Neural cell (in vitro differentiated cells): ENCODE measurements at regions not wholly inside any gene's neighbourhood (a gene's known extent, or its start where the extent isn't known, plus 50 kb on each side); places are given as distances from the start of the nearest gene placed in this dataset.

ENCODE experiments used
- H2AFZ ChIP-seq: fragments of 200-600, 300-800 bp; sonication (generic), shearing (Covaris generic); 2 replicates; pipeline ENCODE4 v1.6.0; 2014; ENCODE audit warnings: low read depth, mild to moderate bottlenecking, antibody characterized with exemption, low read length, moderate library complexity
- H3F3A ChIP-seq: fragments of 200-600 bp; shearing (Covaris generic); 2 replicates; pipeline ENCODE4 v1.6.1; 2016; ENCODE audit warnings: mild to moderate bottlenecking, moderate library complexity, mixed read lengths, antibody characterized with exemption, low read length; ENCODE audit not compliant: insufficient read depth, poor library complexity, severe bottlenecking
- H3K27ac ChIP-seq: fragments of 200-600, 300-800 bp; sonication (generic), shearing (Covaris generic); 2 replicates; pipeline ENCODE4 v1.5.1; 2014; ENCODE audit warnings: mild to moderate bottlenecking, low read length, moderate library complexity
- H3K27me3 ChIP-seq: fragments of 300-800, 200-600 bp; sonication (generic), shearing (Covaris generic); 2 replicates; pipeline ENCODE4 v1.6.0; 2014; ENCODE audit warnings: mild to moderate bottlenecking, low read depth, low read length, moderate library complexity; ENCODE audit not compliant: insufficient read depth
- H3K36me3 ChIP-seq: fragments of 300-800, 200-600 bp; sonication (generic), shearing (Covaris generic); 2 replicates; pipeline ENCODE4 v1.5.1; 2014; ENCODE audit warnings: mild to moderate bottlenecking, antibody characterized with exemption, low read length, moderate library complexity; ENCODE audit not compliant: insufficient read depth
- H3K4me2 ChIP-seq: fragments of 300-800, 200-600 bp; sonication (generic), shearing (Covaris generic); 2 replicates; pipeline ENCODE4 v1.6.0; 2014; ENCODE audit warnings: mild to moderate bottlenecking, low read length
- H3K4me3 ChIP-seq: fragments of 300-800, 200-600 bp; sonication (generic), shearing (Covaris generic); 2 replicates; pipeline ENCODE4 v1.5.1; 2014; ENCODE audit warnings: mild to moderate bottlenecking, low read length, moderate library complexity
- H3K79me2 ChIP-seq: fragments of 200-600 bp; shearing (Covaris generic); replicated peaks from 2 replicates; pipeline ENCODE4 v1.6.0; 2014; ENCODE audit warnings: mild to moderate bottlenecking, low read length, moderate library complexity; ENCODE audit not compliant: insufficient read depth
- H3K9ac ChIP-seq: fragments of 300-800, 200-600 bp; sonication (generic), shearing (Covaris generic); 2 replicates; pipeline ENCODE4 v1.6.1; 2016; ENCODE audit warnings: mild to moderate bottlenecking, low read length, mixed read lengths
- H3K9me2 ChIP-seq: fragments of 200-600 bp; shearing (Covaris generic); 2 replicates; pipeline ENCODE4 v1.6.1; 2016; ENCODE audit warnings: mild to moderate bottlenecking, low read length, mixed read lengths; ENCODE audit not compliant: insufficient read depth
- H3K9me3 ChIP-seq: fragments of 200-600, 300-800 bp; sonication (generic), shearing (Covaris generic); 2 replicates; pipeline ENCODE4 v1.6.1; 2016; ENCODE audit warnings: mild to moderate bottlenecking, mixed run types, low read length, moderate library complexity, mixed read lengths
- H4K20me1 ChIP-seq: fragments of 200-600 bp; shearing (Covaris generic); 2 replicates; pipeline ENCODE4 v1.6.1; 2016; ENCODE audit warnings: mild to moderate bottlenecking, mixed run types; ENCODE audit not compliant: insufficient read depth
- EP300 ChIP-seq: fragments of 450-650 bp; conservative IDR thresholded peaks from 2 replicates; pipeline ENCODE4 v1.6.1; 2014; ENCODE audit warnings: antibody characterized with exemption, mild to moderate bottlenecking, moderate library complexity; ENCODE audit not compliant: poor library complexity, severe bottlenecking
- EZH2 ChIP-seq: fragments of 200-600, 300-800 bp; shearing (Covaris generic), sonication (generic); IDR thresholded peaks from 2 replicates; pipeline ENCODE4 v1.6.1; 2014; ENCODE audit warnings: antibody characterized with exemption, low read length, borderline replicate concordance, mild to moderate bottlenecking; ENCODE audit not compliant: insufficient read depth, poor library complexity, severe bottlenecking
- MXI1 ChIP-seq: fragments of 450-650 bp; conservative IDR thresholded peaks from 2 replicates; pipeline ENCODE4 v1.6.1; 2014; ENCODE audit warnings: antibody characterized with exemption, mild to moderate bottlenecking; ENCODE audit not compliant: poor library complexity, severe bottlenecking
- POLR2AphosphoS5 ChIP-seq: IDR thresholded peaks from 2 replicates; pipeline ENCODE4 v1.6.1; 2012
- RAD21 ChIP-seq: fragments of 450-650 bp; conservative IDR thresholded peaks from 2 replicates; pipeline ENCODE4 v1.6.1; 2014; ENCODE audit warnings: antibody characterized with exemption, mild to moderate bottlenecking, moderate library complexity
- SMC3 ChIP-seq: fragments of 450-650 bp; conservative IDR thresholded peaks from 2 replicates; pipeline ENCODE4 v1.6.1; 2014; ENCODE audit warnings: antibody characterized with exemption, mild to moderate bottlenecking, moderate library complexity; ENCODE audit not compliant: poor library complexity
- TAF1 ChIP-seq: IDR thresholded peaks from 2 replicates; pipeline ENCODE4 v1.6.1; 2012; ENCODE audit warnings: low read depth
- TF ChIP-seq, protein P1 (sequence below): fragments of 450-650 bp; IDR thresholded peaks from 2 replicates; pipeline ENCODE4 v1.5.1; 2014; ENCODE audit warnings: antibody characterized with exemption, mild to moderate bottlenecking, moderate library complexity; ENCODE audit not compliant: poor library complexity, severe bottlenecking
- TF ChIP-seq, protein P2 (sequence below): IDR thresholded peaks from 2 replicates; pipeline ENCODE4 v1.6.1; 2012; ENCODE audit warnings: borderline replicate concordance

DNA sequence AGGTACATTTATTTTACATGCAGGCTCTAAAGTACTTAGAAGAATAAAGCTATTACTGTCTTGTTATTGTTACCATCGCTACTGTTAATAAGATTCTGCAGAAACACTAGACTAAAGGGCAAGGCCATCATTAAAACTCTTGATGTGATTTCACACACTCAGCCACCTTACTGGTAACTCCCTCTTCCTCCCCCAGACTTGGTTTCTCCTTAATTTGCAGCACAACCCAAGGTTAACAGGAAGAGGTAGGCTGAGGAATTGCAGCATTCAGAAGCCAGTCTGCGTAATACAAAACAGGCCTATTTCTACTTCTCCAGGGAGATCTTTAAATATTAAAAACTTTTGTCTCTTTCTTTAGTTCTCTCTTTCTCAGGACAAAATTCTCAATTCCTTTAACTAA is 210.3 kb downstream of the BTG1 start:
- Histone ChIP-seq H3K4me3 (no peak overlapping the region), H3K27me3 (no peaks in the 10 kb centered on the region), H3F3A (no peaks in the 10 kb centered on the region), H4K20me1 (no peaks in the 10 kb centered on the region), H3K9me2 (no peaks in the 10 kb centered on the region), H3K9ac (no peak overlapping the region), H3K27ac (no peak overlapping the region), H3K79me2 (no peaks in the 10 kb centered on the region), H3K9me3 (no peaks in the 10 kb centered on the region), H2AFZ (no peak overlapping the region), H3K36me3 (no peaks in the 10 kb centered on the region), H3K4me2 (no peak overlapping the region)
- TF ChIP-seq MXI1 (no peak), RAD21 (no peak), POLR2AphosphoS5 (no peak), EZH2 (no peak), SMC3 (no peak), TAF1 (no peak), EP300 (no peak)
- TF ChIP-seq, protein P1, sequence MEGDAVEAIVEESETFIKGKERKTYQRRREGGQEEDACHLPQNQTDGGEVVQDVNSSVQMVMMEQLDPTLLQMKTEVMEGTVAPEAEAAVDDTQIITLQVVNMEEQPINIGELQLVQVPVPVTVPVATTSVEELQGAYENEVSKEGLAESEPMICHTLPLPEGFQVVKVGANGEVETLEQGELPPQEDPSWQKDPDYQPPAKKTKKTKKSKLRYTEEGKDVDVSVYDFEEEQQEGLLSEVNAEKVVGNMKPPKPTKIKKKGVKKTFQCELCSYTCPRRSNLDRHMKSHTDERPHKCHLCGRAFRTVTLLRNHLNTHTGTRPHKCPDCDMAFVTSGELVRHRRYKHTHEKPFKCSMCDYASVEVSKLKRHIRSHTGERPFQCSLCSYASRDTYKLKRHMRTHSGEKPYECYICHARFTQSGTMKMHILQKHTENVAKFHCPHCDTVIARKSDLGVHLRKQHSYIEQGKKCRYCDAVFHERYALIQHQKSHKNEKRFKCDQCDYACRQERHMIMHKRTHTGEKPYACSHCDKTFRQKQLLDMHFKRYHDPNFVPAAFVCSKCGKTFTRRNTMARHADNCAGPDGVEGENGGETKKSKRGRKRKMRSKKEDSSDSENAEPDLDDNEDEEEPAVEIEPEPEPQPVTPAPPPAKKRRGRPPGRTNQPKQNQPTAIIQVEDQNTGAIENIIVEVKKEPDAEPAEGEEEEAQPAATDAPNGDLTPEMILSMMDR = no peak
- TF ChIP-seq, protein P2, sequence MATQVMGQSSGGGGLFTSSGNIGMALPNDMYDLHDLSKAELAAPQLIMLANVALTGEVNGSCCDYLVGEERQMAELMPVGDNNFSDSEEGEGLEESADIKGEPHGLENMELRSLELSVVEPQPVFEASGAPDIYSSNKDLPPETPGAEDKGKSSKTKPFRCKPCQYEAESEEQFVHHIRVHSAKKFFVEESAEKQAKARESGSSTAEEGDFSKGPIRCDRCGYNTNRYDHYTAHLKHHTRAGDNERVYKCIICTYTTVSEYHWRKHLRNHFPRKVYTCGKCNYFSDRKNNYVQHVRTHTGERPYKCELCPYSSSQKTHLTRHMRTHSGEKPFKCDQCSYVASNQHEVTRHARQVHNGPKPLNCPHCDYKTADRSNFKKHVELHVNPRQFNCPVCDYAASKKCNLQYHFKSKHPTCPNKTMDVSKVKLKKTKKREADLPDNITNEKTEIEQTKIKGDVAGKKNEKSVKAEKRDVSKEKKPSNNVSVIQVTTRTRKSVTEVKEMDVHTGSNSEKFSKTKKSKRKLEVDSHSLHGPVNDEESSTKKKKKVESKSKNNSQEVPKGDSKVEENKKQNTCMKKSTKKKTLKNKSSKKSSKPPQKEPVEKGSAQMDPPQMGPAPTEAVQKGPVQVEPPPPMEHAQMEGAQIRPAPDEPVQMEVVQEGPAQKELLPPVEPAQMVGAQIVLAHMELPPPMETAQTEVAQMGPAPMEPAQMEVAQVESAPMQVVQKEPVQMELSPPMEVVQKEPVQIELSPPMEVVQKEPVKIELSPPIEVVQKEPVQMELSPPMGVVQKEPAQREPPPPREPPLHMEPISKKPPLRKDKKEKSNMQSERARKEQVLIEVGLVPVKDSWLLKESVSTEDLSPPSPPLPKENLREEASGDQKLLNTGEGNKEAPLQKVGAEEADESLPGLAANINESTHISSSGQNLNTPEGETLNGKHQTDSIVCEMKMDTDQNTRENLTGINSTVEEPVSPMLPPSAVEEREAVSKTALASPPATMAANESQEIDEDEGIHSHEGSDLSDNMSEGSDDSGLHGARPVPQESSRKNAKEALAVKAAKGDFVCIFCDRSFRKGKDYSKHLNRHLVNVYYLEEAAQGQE = no peak

DNA sequence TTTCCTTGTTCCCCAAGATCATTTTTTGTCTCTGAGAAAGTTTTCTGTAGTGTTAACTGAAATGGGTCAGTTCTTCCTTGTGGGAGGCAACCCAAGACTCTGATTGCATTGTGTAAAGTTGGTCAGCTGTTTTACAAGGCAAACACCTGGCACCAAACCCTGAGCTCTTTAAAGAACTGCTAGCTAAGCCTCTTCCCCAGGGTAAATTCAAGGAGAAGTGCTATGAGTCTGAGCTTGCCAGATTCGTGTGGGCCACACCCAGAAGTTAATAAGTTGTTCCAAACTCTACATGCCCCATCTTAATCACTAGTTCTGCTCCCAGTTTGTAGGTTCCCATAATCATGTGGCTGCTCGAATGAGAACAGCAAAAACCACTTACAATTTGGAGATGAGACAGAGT is 214.5 kb downstream of the BTG1 start:
- H3K27me3 ChIP-seq = no peaks in the 10 kb centered on the region
- TF ChIP-seq TAF1 (no peak), RAD21 (no peak), MXI1 (no peak), POLR2AphosphoS5 (no peak), SMC3 (no peak), EZH2 (no peak), EP300 (no peak)
- TF ChIP-seq, protein P2 = no peak
- TF ChIP-seq, protein P1 = no peak
- H3K36me3 ChIP-seq = no peaks in the 10 kb centered on the region
- no peak overlapping the region for H2AFZ ChIP-seq
- H3K9ac ChIP-seq = no peak overlapping the region
- H3K27ac ChIP-seq = no peak overlapping the region
- H3K9me3 ChIP-seq = peaks cover 3% of the 10 kb centered on the region
- no peaks in the 10 kb centered on the region for H4K20me1 ChIP-seq
- no peak overlapping the region for H3K4me3 ChIP-seq
- H3K9me2 ChIP-seq = no peaks in the 10 kb centered on the region
- no peaks in the 10 kb centered on the region for H3F3A ChIP-seq
- H3K79me2 ChIP-seq = no peaks in the 10 kb centered on the region
- no peak overlapping the region for H3K4me2 ChIP-seq
